ENCODE measurements at regions not wholly inside any gene's neighbourhood (a gene's known extent, or its start where the extent isn't known, plus 50 kb on each side); places are given as distances from the start of the nearest gene placed in this dataset.

DNA sequence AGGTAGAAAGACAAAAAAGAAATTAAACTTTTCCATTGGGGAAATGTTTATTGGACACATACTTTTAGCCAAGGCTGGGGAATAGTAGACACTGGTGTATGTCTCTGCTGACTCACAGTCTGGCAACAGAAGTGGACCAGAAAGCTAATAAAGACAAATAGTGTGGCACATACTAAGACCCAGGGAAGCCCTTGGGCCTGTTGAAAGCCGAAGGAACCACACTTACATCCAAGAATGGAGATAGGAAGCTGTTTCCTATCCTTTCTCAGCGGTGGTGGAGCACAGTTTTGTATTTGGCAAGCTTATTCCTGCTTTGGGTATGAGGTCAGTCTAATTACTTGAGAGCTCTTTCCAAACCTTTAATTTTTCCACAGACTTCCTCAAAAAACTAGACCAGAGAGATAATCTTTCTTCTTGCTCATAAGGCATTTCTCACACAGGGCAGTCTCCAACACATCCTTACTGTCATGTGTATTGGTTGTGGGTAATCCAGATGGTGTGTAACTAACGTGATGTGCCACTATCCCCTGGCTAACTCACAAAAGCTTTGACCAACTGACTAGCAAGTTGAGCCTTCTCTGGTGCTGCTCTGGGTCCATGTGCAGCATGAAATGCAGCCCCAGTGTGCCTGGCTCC is 279.1 kb upstream of the IGF1R start:
- no peaks in the 10 kb centered on the region for H3K27me3 ChIP-seq (ENCODE audit: low read depth, low read length)
- no peak overlapping the region for H3K27ac ChIP-seq (ENCODE audit: low read length)
- H3K4me2 ChIP-seq (ENCODE audit: low read length): no peak overlapping the region
- H2AFZ ChIP-seq (ENCODE audit: low read depth, low read length): no peak overlapping the region
- no peaks in the 10 kb centered on the region for H4K20me1 ChIP-seq (ENCODE audit: insufficient read depth, low read length)
- no peaks in the 10 kb centered on the region for H3K79me2 ChIP-seq (ENCODE audit: low read length)
- no peak overlapping the region for H3K9ac ChIP-seq (ENCODE audit: low read length)
- no peak for TF ChIP-seq EZH2phosphoT487 (IDR thresholded peaks at IDR 0.05; ENCODE audit: low read depth)
- TF ChIP-seq, protein P1, sequence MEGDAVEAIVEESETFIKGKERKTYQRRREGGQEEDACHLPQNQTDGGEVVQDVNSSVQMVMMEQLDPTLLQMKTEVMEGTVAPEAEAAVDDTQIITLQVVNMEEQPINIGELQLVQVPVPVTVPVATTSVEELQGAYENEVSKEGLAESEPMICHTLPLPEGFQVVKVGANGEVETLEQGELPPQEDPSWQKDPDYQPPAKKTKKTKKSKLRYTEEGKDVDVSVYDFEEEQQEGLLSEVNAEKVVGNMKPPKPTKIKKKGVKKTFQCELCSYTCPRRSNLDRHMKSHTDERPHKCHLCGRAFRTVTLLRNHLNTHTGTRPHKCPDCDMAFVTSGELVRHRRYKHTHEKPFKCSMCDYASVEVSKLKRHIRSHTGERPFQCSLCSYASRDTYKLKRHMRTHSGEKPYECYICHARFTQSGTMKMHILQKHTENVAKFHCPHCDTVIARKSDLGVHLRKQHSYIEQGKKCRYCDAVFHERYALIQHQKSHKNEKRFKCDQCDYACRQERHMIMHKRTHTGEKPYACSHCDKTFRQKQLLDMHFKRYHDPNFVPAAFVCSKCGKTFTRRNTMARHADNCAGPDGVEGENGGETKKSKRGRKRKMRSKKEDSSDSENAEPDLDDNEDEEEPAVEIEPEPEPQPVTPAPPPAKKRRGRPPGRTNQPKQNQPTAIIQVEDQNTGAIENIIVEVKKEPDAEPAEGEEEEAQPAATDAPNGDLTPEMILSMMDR (IDR thresholded peaks at IDR 0.05; ENCODE audit: low read depth, low read length): no peak
- H3K4me3 ChIP-seq (ENCODE audit: low read length): no peak overlapping the region
- H3K9me3 ChIP-seq (ENCODE audit: insufficient read depth, low read length): no peaks in the 10 kb centered on the region
- H3K4me1 ChIP-seq (ENCODE audit: low read length): no peaks in the 10 kb centered on the region
- H3K36me3 ChIP-seq (replicated peaks; ENCODE audit: low read depth, low read length): no peaks in the 10 kb centered on the region

DNA sequence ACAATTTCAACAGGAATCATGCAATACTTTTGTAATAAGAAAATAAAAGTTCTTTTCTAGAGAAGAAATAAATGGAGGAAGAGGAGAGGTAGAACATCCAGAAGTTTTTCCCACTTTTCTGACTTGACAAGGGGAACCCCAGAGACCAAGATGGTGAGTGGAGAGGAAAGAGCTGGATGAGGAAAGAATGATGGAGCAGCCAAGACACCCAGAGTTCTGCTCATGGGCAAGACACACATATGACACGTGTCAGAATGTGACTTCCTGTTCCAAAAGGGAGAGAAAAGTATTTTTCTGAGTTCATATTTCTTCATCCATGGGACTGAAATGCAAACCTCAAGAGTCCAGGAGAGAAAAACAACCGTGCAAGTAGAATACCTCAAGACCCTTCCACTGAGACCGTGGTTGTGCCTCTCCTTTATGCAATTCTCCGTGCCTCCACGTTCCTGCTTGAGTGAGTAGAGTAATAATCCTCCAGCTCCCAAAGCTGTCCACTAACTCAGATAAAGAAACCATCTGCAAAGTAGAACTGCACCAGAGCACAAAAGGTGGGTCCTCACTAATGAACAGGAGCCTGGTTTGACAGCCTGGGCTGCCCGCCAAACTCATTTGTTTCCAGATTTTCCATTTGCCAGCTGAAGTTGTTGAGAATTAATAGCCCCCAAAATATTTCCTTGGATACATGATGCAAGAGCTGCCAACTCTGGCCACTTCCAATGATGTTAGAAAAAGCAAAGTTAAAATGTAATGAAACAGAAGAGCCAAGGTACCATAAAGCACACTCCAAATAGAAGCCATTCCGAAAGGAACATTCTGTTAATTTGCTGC is 272.6 kb upstream of the IGF1R start:
- Histone ChIP-seq H3K9me3 (ENCODE audit: insufficient read depth, low read length) (no peaks in the 10 kb centered on the region), H3K9ac (ENCODE audit: low read length) (no peak overlapping the region), H3K27ac (ENCODE audit: low read length) (no peak overlapping the region), H3K4me2 (ENCODE audit: low read length) (no peak overlapping the region), H3K27me3 (ENCODE audit: low read depth, low read length) (no peaks in the 10 kb centered on the region), H3K36me3 (replicated peaks; ENCODE audit: low read depth, low read length) (no peaks in the 10 kb centered on the region), H2AFZ (ENCODE audit: low read depth, low read length) (no peak overlapping the region), H4K20me1 (ENCODE audit: insufficient read depth, low read length) (no peaks in the 10 kb centered on the region), H3K4me1 (ENCODE audit: low read length) (no peaks in the 10 kb centered on the region), H3K79me2 (ENCODE audit: low read length) (no peaks in the 10 kb centered on the region), H3K4me3 (ENCODE audit: low read length) (no peak overlapping the region)
- TF ChIP-seq EZH2phosphoT487 (IDR thresholded peaks at IDR 0.05; ENCODE audit: low read depth): no peak
- TF ChIP-seq, protein P1 (IDR thresholded peaks at IDR 0.05; ENCODE audit: low read depth, low read length): no peak

GRCh38 chr15:98380721-98381120 is 267.6 kb upstream of the IGF1R start:
- Histone ChIP-seq H4K20me1 (ENCODE audit: insufficient read depth, low read length) (no peaks in the 10 kb centered on the region), H3K9me3 (ENCODE audit: insufficient read depth, low read length) (no peaks in the 10 kb centered on the region), H3K27me3 (ENCODE audit: low read depth, low read length) (peaks cover 4% of the 10 kb centered on the region), H3K79me2 (ENCODE audit: low read length) (no peaks in the 10 kb centered on the region), H3K27ac (ENCODE audit: low read length) (no peak overlapping the region), H3K4me1 (ENCODE audit: low read length) (no peaks in the 10 kb centered on the region), H3K4me3 (ENCODE audit: low read length) (no peak overlapping the region), H2AFZ (ENCODE audit: low read depth, low read length) (no peak overlapping the region), H3K4me2 (ENCODE audit: low read length) (no peak overlapping the region), H3K9ac (ENCODE audit: low read length) (no peak overlapping the region), H3K36me3 (replicated peaks; ENCODE audit: low read depth, low read length) (no peaks in the 10 kb centered on the region)
- TF ChIP-seq, protein P1 (IDR thresholded peaks at IDR 0.05; ENCODE audit: low read depth, low read length): no peak
- no peak for TF ChIP-seq EZH2phosphoT487 (IDR thresholded peaks at IDR 0.05; ENCODE audit: low read depth)

- H2AFZ ChIP-seq (ENCODE audit: low read depth, low read length): no peak overlapping the region
- peaks cover 11% of the 10 kb centered on the region for H3K27me3 ChIP-seq (ENCODE audit: low read depth, low read length)
- H3K27ac ChIP-seq (ENCODE audit: low read length): no peak overlapping the region
- H3K4me1 ChIP-seq (ENCODE audit: low read length): no peaks in the 10 kb centered on the region
- no peak overlapping the region for H3K4me2 ChIP-seq (ENCODE audit: low read length)
- H3K36me3 ChIP-seq (replicated peaks; ENCODE audit: low read depth, low read length): no peaks in the 10 kb centered on the region
- no peaks in the 10 kb centered on the region for H3K9me3 ChIP-seq (ENCODE audit: insufficient read depth, low read length)
- H3K79me2 ChIP-seq (ENCODE audit: low read length): no peaks in the 10 kb centered on the region
- H3K9ac ChIP-seq (ENCODE audit: low read length): no peak overlapping the region
- no peaks in the 10 kb centered on the region for H4K20me1 ChIP-seq (ENCODE audit: insufficient read depth, low read length)
- TF ChIP-seq, protein P1 (IDR thresholded peaks at IDR 0.05; ENCODE audit: low read depth, low read length): no peak
- TF ChIP-seq EZH2phosphoT487 (IDR thresholded peaks at IDR 0.05; ENCODE audit: low read depth): no peak
- no peak overlapping the region for H3K4me3 ChIP-seq (ENCODE audit: low read length)
Measured at GRCh38 chr15:98381446-98381845, 266.9 kb upstream of the IGF1R start.

All from OCI-LY3 (cell line).